ENCODE measurements at regions not wholly inside any gene's neighbourhood (a gene's known extent, or its start where the extent isn't known, plus 50 kb on each side); places are given as distances from the start of the nearest gene placed in this dataset.

GRCh38 chr18:47323158-47323557 lies 71.7 kb upstream of the SKOR2 start:
- TF ChIP-seq CTCF (IDR thresholded peaks at IDR 0.05; ENCODE audit: insufficient read depth, low read depth, low read length) = no peak
- DNase-seq (ENCODE audit: low read depth) = no peak
- no peak overlapping the region for H3K4me3 ChIP-seq (ENCODE audit: low read depth, low read length)

- H3K4me3 ChIP-seq (ENCODE audit: low read depth, low read length) = no peak overlapping the region
- TF ChIP-seq CTCF (IDR thresholded peaks at IDR 0.05; ENCODE audit: insufficient read depth, low read depth, low read length) = no peak
- no peak for DNase-seq (ENCODE audit: low read depth)
Measured at GRCh38 chr18:47321815-47322214, 70.4 kb upstream of the SKOR2 start.

- no peak overlapping the region for H3K4me3 ChIP-seq (ENCODE audit: low read depth, low read length)
- no peak for DNase-seq (ENCODE audit: low read depth)
- no peak for TF ChIP-seq CTCF (IDR thresholded peaks at IDR 0.05; ENCODE audit: insufficient read depth, low read depth, low read length)
Measured at GRCh38 chr18:47317824-47318508, 66.5 kb upstream of the SKOR2 start.

GRCh38 chr18:47316924-47317323 lies 65.5 kb upstream of the SKOR2 start:
- TF ChIP-seq CTCF (IDR thresholded peaks at IDR 0.05; ENCODE audit: insufficient read depth, low read depth, low read length) = no peak
- DNase-seq (ENCODE audit: low read depth) = no peak
- no peak overlapping the region for H3K4me3 ChIP-seq (ENCODE audit: low read depth, low read length)

- DNase-seq (ENCODE audit: low read depth) = no peak
- no peak overlapping the region for H3K4me3 ChIP-seq (ENCODE audit: low read depth, low read length)
- no peak for TF ChIP-seq CTCF (IDR thresholded peaks at IDR 0.05; ENCODE audit: insufficient read depth, low read depth, low read length)
Measured at GRCh38 chr18:47313901-47314300, 62.4 kb upstream of the SKOR2 start.

- TF ChIP-seq CTCF (IDR thresholded peaks at IDR 0.05; ENCODE audit: insufficient read depth, low read depth, low read length) = no peak
- H3K4me3 ChIP-seq (ENCODE audit: low read depth, low read length) = no peak overlapping the region
- no peak for DNase-seq (ENCODE audit: low read depth)
Measured at GRCh38 chr18:47311585-47311984, 60.1 kb upstream of the SKOR2 start.

Small RNA genes in the stretch of these regions (small RNA-seq; reads per million reads assigned to genes)
- 1.3 reads per million, percentile 28 among the genes with 10 or more reads in this experiment for gene MIR4527
